ENCODE measurements at regions not wholly inside any gene's neighbourhood (a gene's known extent, or its start where the extent isn't known, plus 50 kb on each side); places are given as distances from the start of the nearest gene placed in this dataset.

DNA sequence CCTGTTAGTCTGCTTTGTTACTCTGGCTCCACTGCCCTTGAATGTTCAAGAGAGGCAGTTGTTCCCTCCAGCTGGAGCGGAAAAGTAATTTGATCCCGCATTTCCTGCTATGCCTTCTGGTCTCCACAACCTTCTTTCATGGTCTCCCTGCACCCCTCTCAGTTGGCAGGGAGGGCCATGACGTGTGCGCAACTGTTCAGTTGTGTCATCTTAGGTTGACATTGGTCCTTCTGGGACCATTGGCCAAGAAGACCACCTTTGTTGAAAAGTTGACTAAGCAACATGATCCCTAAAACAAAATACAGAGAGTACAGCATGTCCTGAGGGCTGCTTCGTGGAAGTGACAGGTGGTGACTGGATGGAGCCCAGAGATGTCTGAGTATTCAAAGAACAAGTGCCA, 192.5 kb upstream of the TUT7 start:
- no peak overlapping the region for H3K27ac ChIP-seq (ENCODE audit: extremely low read depth, low read depth, low read length)
- H3K4me3 ChIP-seq: no peak overlapping the region
- H3K79me2 ChIP-seq (ENCODE audit: control insufficient read depth, insufficient read depth, low read length): no peaks in the 10 kb centered on the region
- no peaks in the 10 kb centered on the region for H3K9me1 ChIP-seq (ENCODE audit: control insufficient read depth, insufficient read depth, low read length)
- FAIRE-seq: no peak
- H3K4me2 ChIP-seq (ENCODE audit: insufficient read depth, low read length): no peak overlapping the region
- H3K9ac ChIP-seq (ENCODE audit: insufficient read depth in 1 of 2, low read depth in 2 of 2, low read length in 2 of 2): no peak overlapping the region
- no peaks in the 10 kb centered on the region; a peak in 1 of 5 replicates for H3K27me3 ChIP-seq (ENCODE audit: control insufficient read depth in 2 of 2, insufficient read depth in 2 of 2, low read length in 2 of 2)
- H2AFZ ChIP-seq (ENCODE audit: low read depth, low read length): no peak overlapping the region
- ATAC-seq: no peak
- H4K20me1 ChIP-seq (replicated peaks; ENCODE audit: control insufficient read depth, insufficient read depth, low read length): no peaks in the 10 kb centered on the region
- intact Hi-C loops (cut with micrococcal nuclease): no loop called here
- in situ Hi-C loops (cut with MboI): no loop called here
- no peak for TF ChIP-seq NFE2L1 (tag; IDR thresholded peaks at IDR 0.05; ENCODE audit: borderline replicate concordance, low read depth)
- no peak for TF ChIP-seq SRSF9 (IDR thresholded peaks at IDR 0.05; ENCODE audit: borderline replicate concordance, low read depth, low read length)
- TF ChIP-seq, protein P1, sequence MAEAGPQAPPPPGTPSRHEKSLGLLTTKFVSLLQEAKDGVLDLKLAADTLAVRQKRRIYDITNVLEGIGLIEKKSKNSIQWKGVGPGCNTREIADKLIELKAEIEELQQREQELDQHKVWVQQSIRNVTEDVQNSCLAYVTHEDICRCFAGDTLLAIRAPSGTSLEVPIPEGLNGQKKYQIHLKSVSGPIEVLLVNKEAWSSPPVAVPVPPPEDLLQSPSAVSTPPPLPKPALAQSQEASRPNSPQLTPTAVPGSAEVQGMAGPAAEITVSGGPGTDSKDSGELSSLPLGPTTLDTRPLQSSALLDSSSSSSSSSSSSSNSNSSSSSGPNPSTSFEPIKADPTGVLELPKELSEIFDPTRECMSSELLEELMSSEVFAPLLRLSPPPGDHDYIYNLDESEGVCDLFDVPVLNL (CRISPR knock-in tag; IDR thresholded peaks at IDR 0.05; ENCODE audit: low read depth): no peak
- TF ChIP-seq ILK (tag; IDR thresholded peaks at IDR 0.05; ENCODE audit: borderline replicate concordance, low read depth): no peak
- TF ChIP-seq, protein P2, sequence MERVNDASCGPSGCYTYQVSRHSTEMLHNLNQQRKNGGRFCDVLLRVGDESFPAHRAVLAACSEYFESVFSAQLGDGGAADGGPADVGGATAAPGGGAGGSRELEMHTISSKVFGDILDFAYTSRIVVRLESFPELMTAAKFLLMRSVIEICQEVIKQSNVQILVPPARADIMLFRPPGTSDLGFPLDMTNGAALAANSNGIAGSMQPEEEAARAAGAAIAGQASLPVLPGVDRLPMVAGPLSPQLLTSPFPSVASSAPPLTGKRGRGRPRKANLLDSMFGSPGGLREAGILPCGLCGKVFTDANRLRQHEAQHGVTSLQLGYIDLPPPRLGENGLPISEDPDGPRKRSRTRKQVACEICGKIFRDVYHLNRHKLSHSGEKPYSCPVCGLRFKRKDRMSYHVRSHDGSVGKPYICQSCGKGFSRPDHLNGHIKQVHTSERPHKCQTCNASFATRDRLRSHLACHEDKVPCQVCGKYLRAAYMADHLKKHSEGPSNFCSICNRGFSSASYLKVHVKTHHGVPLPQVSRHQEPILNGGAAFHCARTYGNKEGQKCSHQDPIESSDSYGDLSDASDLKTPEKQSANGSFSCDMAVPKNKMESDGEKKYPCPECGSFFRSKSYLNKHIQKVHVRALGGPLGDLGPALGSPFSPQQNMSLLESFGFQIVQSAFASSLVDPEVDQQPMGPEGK (CRISPR knock-in tag; IDR thresholded peaks at IDR 0.05; ENCODE audit: borderline replicate concordance): no peak
- TF ChIP-seq BDP1 (IDR thresholded peaks at IDR 0.05; ENCODE audit: insufficient read depth, insufficient read length): no peak
- TF ChIP-seq, protein P3, sequence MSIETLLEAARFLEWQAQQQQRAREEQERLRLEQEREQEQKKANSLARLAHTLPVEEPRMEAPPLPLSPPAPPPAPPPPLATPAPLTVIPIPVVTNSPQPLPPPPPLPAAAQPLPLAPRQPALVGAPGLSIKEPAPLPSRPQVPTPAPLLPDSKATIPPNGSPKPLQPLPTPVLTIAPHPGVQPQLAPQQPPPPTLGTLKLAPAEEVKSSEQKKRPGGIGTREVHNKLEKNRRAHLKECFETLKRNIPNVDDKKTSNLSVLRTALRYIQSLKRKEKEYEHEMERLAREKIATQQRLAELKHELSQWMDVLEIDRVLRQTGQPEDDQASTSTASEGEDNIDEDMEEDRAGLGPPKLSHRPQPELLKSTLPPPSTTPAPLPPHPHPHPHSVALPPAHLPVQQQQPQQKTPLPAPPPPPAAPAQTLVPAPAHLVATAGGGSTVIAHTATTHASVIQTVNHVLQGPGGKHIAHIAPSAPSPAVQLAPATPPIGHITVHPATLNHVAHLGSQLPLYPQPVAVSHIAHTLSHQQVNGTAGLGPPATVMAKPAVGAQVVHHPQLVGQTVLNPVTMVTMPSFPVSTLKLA (conservative IDR thresholded peaks at IDR 0.05): no peak
- no peak for TF ChIP-seq SRSF3 (IDR thresholded peaks at IDR 0.05; ENCODE audit: insufficient read depth, low read length)
- no peak for TF ChIP-seq ZZZ3 (IDR thresholded peaks at IDR 0.05)
- TF ChIP-seq, protein P4, sequence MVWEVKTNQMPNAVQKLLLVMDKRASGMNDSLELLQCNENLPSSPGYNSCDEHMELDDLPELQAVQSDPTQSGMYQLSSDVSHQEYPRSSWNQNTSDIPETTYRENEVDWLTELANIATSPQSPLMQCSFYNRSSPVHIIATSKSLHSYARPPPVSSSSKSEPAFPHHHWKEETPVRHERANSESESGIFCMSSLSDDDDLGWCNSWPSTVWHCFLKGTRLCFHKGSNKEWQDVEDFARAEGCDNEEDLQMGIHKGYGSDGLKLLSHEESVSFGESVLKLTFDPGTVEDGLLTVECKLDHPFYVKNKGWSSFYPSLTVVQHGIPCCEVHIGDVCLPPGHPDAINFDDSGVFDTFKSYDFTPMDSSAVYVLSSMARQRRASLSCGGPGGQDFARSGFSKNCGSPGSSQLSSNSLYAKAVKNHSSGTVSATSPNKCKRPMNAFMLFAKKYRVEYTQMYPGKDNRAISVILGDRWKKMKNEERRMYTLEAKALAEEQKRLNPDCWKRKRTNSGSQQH (CRISPR knock-in tag; IDR thresholded peaks at IDR 0.05): no peak
- no peak for TF ChIP-seq ZNF431 (CRISPR knock-in tag; IDR thresholded peaks at IDR 0.05)
- no peak for TF ChIP-seq SMAD2 (IDR thresholded peaks at IDR 0.05; ENCODE audit: low read depth, low read length)
- no peak for TF ChIP-seq ZNF696 (CRISPR knock-in tag; conservative IDR thresholded peaks at IDR 0.05)
- H3K4me1 ChIP-seq (replicated peaks in 1 of 2; ENCODE audit: control insufficient read depth in 2 of 2, insufficient read depth in 2 of 2, low read length in 2 of 2): no peaks in the 10 kb centered on the region
- no peaks in the 10 kb centered on the region for H3K9me3 ChIP-seq (replicated peaks; ENCODE audit: control insufficient read depth, insufficient read depth, low read depth, low read length)
- WGBS (ENCODE audit: insufficient coverage, low coverage, missing lambda C conversion rate): 1% methylated on average over 5 of the region's 5 CpGs
- no peaks in the 10 kb centered on the region for H3K36me3 ChIP-seq (ENCODE audit: control insufficient read depth, insufficient read depth, low read length)
- CTCF ChIA-PET (ENCODE audit: low intra/inter-chr PET ratio): no interaction called here
- DNase-seq (ENCODE audit: extremely low read depth in 1 of 4, low spot score in 3 of 4): no peak
- BruUV-seq (replicated peaks): no TSS peak
- POLR2A ChIA-PET: no interaction called here

Measured in K562 (cell line).